HFF-Myc (cell line): ENCODE measurements at regions not wholly inside any gene's neighbourhood (a gene's known extent, or its start where the extent isn't known, plus 50 kb on each side); places are given as distances from the start of the nearest gene placed in this dataset.

Experiments used
- DNase-seq: peaks from one replicate; pipeline ENCODE4 v3.0.0-alpha.2; 2011; ENCODE audit warnings: low read depth; ENCODE audit errors: extremely low read depth
- H3K4me3 ChIP-seq: replicated peaks from 2 replicates; pipeline ENCODE4 v1.5.1; 2011; ENCODE audit warnings: low read depth, mild to moderate bottlenecking, control low read depth, low read length
- CTCF ChIP-seq: IDR thresholded peaks from 2 replicates; pipeline ENCODE4 v1.5.1; 2012; ENCODE audit warnings: mild to moderate bottlenecking, low read depth, low read length, control low read depth; ENCODE audit errors: missing control alignments

GRCh38 chr4:167934216-167934615 lies 158.1 kb upstream of the ANXA10 start:
- no peak for TF ChIP-seq CTCF
- no peak overlapping the region for H3K4me3 ChIP-seq
- no peak for DNase-seq

- no peak for TF ChIP-seq CTCF
- no peak for DNase-seq
- H3K4me3 ChIP-seq, result no peak overlapping the region
These were observed 152.3 kb upstream of the ANXA10 start for GRCh38 chr4:167939863-167940616.

- H3K4me3 ChIP-seq, result no peak overlapping the region
- TF ChIP-seq CTCF, result no peak
- no peak for DNase-seq
These were observed 148.3 kb upstream of the ANXA10 start for GRCh38 chr4:167943872-167944505.

GRCh38 chr4:167944721-167945120 lies 147.6 kb upstream of the ANXA10 start:
- H3K4me3 ChIP-seq, result no peak overlapping the region
- no peak for DNase-seq
- TF ChIP-seq CTCF, result no peak

GRCh38 chr4:167955006-167955405 lies 137.3 kb upstream of the ANXA10 start:
- no peak overlapping the region for H3K4me3 ChIP-seq
- no peak for TF ChIP-seq CTCF
- DNase-seq, result no peak

- no peak for DNase-seq
- no peak for TF ChIP-seq CTCF
- no peak overlapping the region for H3K4me3 ChIP-seq
These were observed 135.7 kb upstream of the ANXA10 start for GRCh38 chr4:167956676-167957075.
